ENCODE measurements at regions not wholly inside any gene's neighbourhood (a gene's known extent, or its start where the extent isn't known, plus 50 kb on each side); places are given as distances from the start of the nearest gene placed in this dataset.

- no peaks in the 10 kb centered on the region for H3K36me3 Mint-ChIP-seq (ENCODE audit: insufficient read depth)
- DNase-seq (ENCODE audit: low spot score, unreplicated experiment) = no peak
- H3K9me3 Mint-ChIP-seq (ENCODE audit: low read depth) = no peaks in the 10 kb centered on the region
- no peak overlapping the region for H3K4me3 Mint-ChIP-seq (ENCODE audit: low read depth)
- H3K27ac Mint-ChIP-seq = no peak overlapping the region
- no peak for TF ChIP-seq CTCF (IDR thresholded peaks at IDR 0.05; ENCODE audit: unreplicated experiment)
- peaks cover 10% of the 10 kb centered on the region for H3K4me1 Mint-ChIP-seq (ENCODE audit: low read depth)
- no peaks in the 10 kb centered on the region for H3K27me3 Mint-ChIP-seq
Measured at GRCh38 chr14:88999137-88999536, 174.7 kb downstream of the TTC8 start.

GRCh38 chr14:89000007-89000942, 175.8 kb downstream of the TTC8 start:
- no peak for TF ChIP-seq CTCF (IDR thresholded peaks at IDR 0.05; ENCODE audit: unreplicated experiment)
- H3K36me3 Mint-ChIP-seq (ENCODE audit: insufficient read depth) = no peaks in the 10 kb centered on the region
- H3K4me3 Mint-ChIP-seq (ENCODE audit: low read depth) = no peak overlapping the region
- H3K27ac Mint-ChIP-seq = no peak overlapping the region
- peaks cover 10% of the 10 kb centered on the region for H3K4me1 Mint-ChIP-seq (ENCODE audit: low read depth)
- no peak for DNase-seq (ENCODE audit: low spot score, unreplicated experiment)
- peaks cover 5% of the 10 kb centered on the region for H3K9me3 Mint-ChIP-seq (ENCODE audit: low read depth)
- no peaks in the 10 kb centered on the region for H3K27me3 Mint-ChIP-seq

- Mint-ChIP-seq H3K27ac (no peak overlapping the region), H3K9me3 (ENCODE audit: low read depth) (peaks cover 7% of the 10 kb centered on the region), H3K36me3 (ENCODE audit: insufficient read depth) (no peaks in the 10 kb centered on the region), H3K4me1 (ENCODE audit: low read depth) (no peaks in the 10 kb centered on the region), H3K4me3 (ENCODE audit: low read depth) (no peak overlapping the region), H3K27me3 (no peaks in the 10 kb centered on the region)
- DNase-seq (ENCODE audit: low spot score, unreplicated experiment) = no peak
- TF ChIP-seq CTCF (IDR thresholded peaks at IDR 0.05; ENCODE audit: unreplicated experiment) = no peak
Measured at GRCh38 chr14:89004166-89004565, 179.7 kb downstream of the TTC8 start.

- H3K4me3 Mint-ChIP-seq (ENCODE audit: low read depth) = no peak overlapping the region
- H3K27ac Mint-ChIP-seq = no peak overlapping the region
- H3K27me3 Mint-ChIP-seq = no peaks in the 10 kb centered on the region
- TF ChIP-seq CTCF (IDR thresholded peaks at IDR 0.05; ENCODE audit: unreplicated experiment) = no peak
- H3K4me1 Mint-ChIP-seq (ENCODE audit: low read depth) = peaks cover 12% of the 10 kb centered on the region
- DNase-seq (ENCODE audit: low spot score, unreplicated experiment) = no peak
- H3K9me3 Mint-ChIP-seq (ENCODE audit: low read depth) = peaks cover 7% of the 10 kb centered on the region
- H3K36me3 Mint-ChIP-seq (ENCODE audit: insufficient read depth) = no peaks in the 10 kb centered on the region
Measured at GRCh38 chr14:89007906-89008305, 183.5 kb downstream of the TTC8 start.

- no peak for TF ChIP-seq CTCF (IDR thresholded peaks at IDR 0.05; ENCODE audit: unreplicated experiment)
- DNase-seq (ENCODE audit: low spot score, unreplicated experiment) = no peak
- H3K4me1 Mint-ChIP-seq (ENCODE audit: low read depth) = peaks cover 25% of the 10 kb centered on the region
- no peaks in the 10 kb centered on the region for H3K27me3 Mint-ChIP-seq
- H3K9me3 Mint-ChIP-seq (ENCODE audit: low read depth) = peaks cover 7% of the 10 kb centered on the region
- H3K36me3 Mint-ChIP-seq (ENCODE audit: insufficient read depth) = no peaks in the 10 kb centered on the region
- H3K27ac Mint-ChIP-seq = peak overlapping the region; percentile 80
- peak overlapping the region; percentile 56 for H3K4me3 Mint-ChIP-seq (ENCODE audit: low read depth)
Measured at GRCh38 chr14:89011355-89012281, 187.2 kb downstream of the TTC8 start.
